ENCODE measurements at regions not wholly inside any gene's neighbourhood (a gene's known extent, or its start where the extent isn't known, plus 50 kb on each side); places are given as distances from the start of the nearest gene placed in this dataset.

- H3K36me3 ChIP-seq, result no peaks in the 10 kb centered on the region
- DNase-seq, result no peak
- no peak overlapping the region for H3K4me3 ChIP-seq (ENCODE audit: low read depth, low read length)
- H3K9me3 ChIP-seq, result peaks cover 5% of the 10 kb centered on the region
- TF ChIP-seq CTCF (IDR thresholded peaks at IDR 0.05; ENCODE audit: low read depth, low read length), result no peak
- H3K4me1 ChIP-seq, result no peaks in the 10 kb centered on the region
- no peaks in the 10 kb centered on the region for H3K27me3 ChIP-seq
Measured at GRCh38 chr11:69419662-69420395, 61.6 kb upstream of the LINC01488 start.

GRCh38 chr11:69422645-69423044 is 58.8 kb upstream of the LINC01488 start:
- TF ChIP-seq CTCF (IDR thresholded peaks at IDR 0.05; ENCODE audit: low read depth, low read length), result no peak
- no peaks in the 10 kb centered on the region for H3K27me3 ChIP-seq
- no peaks in the 10 kb centered on the region for H3K36me3 ChIP-seq
- DNase-seq, result no peak
- no peaks in the 10 kb centered on the region for H3K4me1 ChIP-seq
- H3K4me3 ChIP-seq (ENCODE audit: low read depth, low read length), result no peak overlapping the region
- H3K9me3 ChIP-seq, result peaks cover 7% of the 10 kb centered on the region

- no peak for DNase-seq
- no peak for TF ChIP-seq CTCF (IDR thresholded peaks at IDR 0.05; ENCODE audit: low read depth, low read length)
- Histone ChIP-seq H3K36me3 (no peaks in the 10 kb centered on the region), H3K27me3 (no peaks in the 10 kb centered on the region), H3K9me3 (peaks cover 7% of the 10 kb centered on the region), H3K4me3 (ENCODE audit: low read depth, low read length) (no peak overlapping the region), H3K4me1 (no peaks in the 10 kb centered on the region)
Measured at GRCh38 chr11:69423181-69423580, 58.3 kb upstream of the LINC01488 start.

GRCh38 chr11:69423611-69424385 is 57.7 kb upstream of the LINC01488 start:
- H3K27me3 ChIP-seq, result no peaks in the 10 kb centered on the region
- H3K4me3 ChIP-seq (ENCODE audit: low read depth, low read length), result no peak overlapping the region
- H3K9me3 ChIP-seq, result peaks cover 7% of the 10 kb centered on the region
- H3K4me1 ChIP-seq, result no peaks in the 10 kb centered on the region
- H3K36me3 ChIP-seq, result no peaks in the 10 kb centered on the region
- no peak for TF ChIP-seq CTCF (IDR thresholded peaks at IDR 0.05; ENCODE audit: low read depth, low read length)
- no peak for DNase-seq

GRCh38 chr11:69424748-69425147 is 56.7 kb upstream of the LINC01488 start:
- Histone ChIP-seq H3K36me3 (no peaks in the 10 kb centered on the region), H3K27me3 (no peaks in the 10 kb centered on the region), H3K9me3 (peaks cover 7% of the 10 kb centered on the region), H3K4me1 (no peaks in the 10 kb centered on the region), H3K4me3 (ENCODE audit: low read depth, low read length) (no peak overlapping the region)
- DNase-seq, result no peak
- no peak for TF ChIP-seq CTCF (IDR thresholded peaks at IDR 0.05; ENCODE audit: low read depth, low read length)

GRCh38 chr11:69425444-69425843 is 56.0 kb upstream of the LINC01488 start:
- no peaks in the 10 kb centered on the region for H3K36me3 ChIP-seq
- H3K4me1 ChIP-seq, result no peaks in the 10 kb centered on the region
- DNase-seq, result no peak
- H3K27me3 ChIP-seq, result no peaks in the 10 kb centered on the region
- H3K9me3 ChIP-seq, result peaks cover 7% of the 10 kb centered on the region
- TF ChIP-seq CTCF (IDR thresholded peaks at IDR 0.05; ENCODE audit: low read depth, low read length), result no peak
- H3K4me3 ChIP-seq (ENCODE audit: low read depth, low read length), result no peak overlapping the region

Data from BE2C (cell line).